T-cell (primary cell): ENCODE measurements at regions not wholly inside any gene's neighbourhood (a gene's known extent, or its start where the extent isn't known, plus 50 kb on each side); places are given as distances from the start of the nearest gene placed in this dataset.

Source experiments
- ATAC-seq, 4 experiments: fragments of 200-7000 bp in 3 of 4; fragments of 150-1000 bp in 1 of 4; cut with Tn5 transposase; replicated peaks in 1 of 4; 1 replicate in 3 of 4; 2 replicates in 1 of 4; pipeline ENCODE4 v1.10.0; 2021; ENCODE audit warnings: moderate library complexity in 3 of 4, mild to moderate bottlenecking in 2 of 4, moderate number of reproducible peaks in 1 of 4
- CTCF ChIA-PET, 2 donors: fragments of 300-600 bp; sonication (Branson Sonifier 250); formaldehyde crosslinking; loops; one replicate each; lab custom pipeline; 2022; ENCODE audit warnings: antibody characterized with exemption in 2 of 2; lab: Charles Lee
- POLR2A ChIA-PET, 2 donors: fragments of 300-600 bp; sonication (Branson Sonifier 250); formaldehyde crosslinking; loops; one replicate each; lab custom pipeline; 2022; ENCODE audit warnings: antibody characterized with exemption in 2 of 2; lab: Charles Lee
- DNase-seq, 35 experiments: peaks; one replicate each; pipeline versions ENCODE4 v3.0.0 to v3.0.0-alpha.2; 2013 to 2023
- H3K27ac ChIP-seq: one replicate; pipeline ENCODE4 v1.5.1; 2013; ENCODE audit warnings: low read length
- H3K27me3 ChIP-seq, 2 experiments: replicated peaks in 1 of 2; 1 replicate in 1 of 2; 2 replicates in 1 of 2; pipeline versions ENCODE4 v1.6.1 to v1.7.0; 2013; ENCODE audit warnings: low read length in 1 of 2, mixed read lengths in 1 of 2; ENCODE audit not compliant: control insufficient read depth in 2 of 2, insufficient read depth in 2 of 2; ENCODE audit errors: extremely low read depth in 1 of 2
- H3K36me3 ChIP-seq, 2 donors: 1 replicate in 1 of 2; 2 replicates in 1 of 2; pipeline versions ENCODE4 v1.6.1 to v1.7.0; 2013; ENCODE audit warnings: low read length in 1 of 2; ENCODE audit not compliant: control insufficient read depth in 2 of 2, insufficient read depth in 1 of 2; ENCODE audit errors: extremely low read depth in 1 of 2
- H3K4me1 ChIP-seq, 2 experiments: 1 replicate in 1 of 2; 2 replicates in 1 of 2; pipeline versions ENCODE4 v1.6.1 to v1.7.0; 2013; ENCODE audit warnings: low read length in 2 of 2, mixed read lengths in 1 of 2; ENCODE audit not compliant: insufficient read depth in 2 of 2, control insufficient read depth in 1 of 2; ENCODE audit errors: extremely low read depth in 1 of 2
- H3K4me3 ChIP-seq, 2 donors: 1 replicate in 1 of 2; 2 replicates in 1 of 2; pipeline versions ENCODE4 v1.5.1 to v1.7.0; 2013; ENCODE audit warnings: mild to moderate bottlenecking in 2 of 2, low read length in 1 of 2, moderate library complexity in 1 of 2; ENCODE audit not compliant: control insufficient read depth in 1 of 2; ENCODE audit errors: extremely low read depth in 1 of 2
- H3K9me3 ChIP-seq: 2 replicates; pipeline ENCODE4 v1.7.0; 2013
- H3K27ac Mint-ChIP-seq, 2 donors: one replicate each; pipeline ENCODE4 v1.8.0; 2020 to 2021; ENCODE audit warnings: mild to moderate bottlenecking in 2 of 2, mixed read lengths in 2 of 2
- H3K27me3 Mint-ChIP-seq, 2 donors: one replicate each; pipeline ENCODE4 v1.8.0; 2021 to 2022; ENCODE audit warnings: mixed read lengths in 2 of 2
- H3K36me3 Mint-ChIP-seq: one replicate; pipeline ENCODE4 v1.8.0; 2021; ENCODE audit warnings: mixed read lengths
- H3K4me1 Mint-ChIP-seq, 3 donors: one replicate each; pipeline ENCODE4 v1.8.0; 2020 to 2022; ENCODE audit warnings: mixed read lengths in 3 of 3, mild to moderate bottlenecking in 1 of 3
- H3K4me3 Mint-ChIP-seq, 3 donors: one replicate each; pipeline ENCODE4 v1.8.0; 2020 to 2022; ENCODE audit warnings: mild to moderate bottlenecking in 3 of 3, mixed read lengths in 3 of 3, moderate library complexity in 3 of 3
- H3K9me3 Mint-ChIP-seq, 3 donors: one replicate each; pipeline ENCODE4 v1.8.0; 2020 to 2022; ENCODE audit warnings: mixed read lengths in 3 of 3
- WGBS: methylation state at CpG from one replicate; pipeline ENCODE4 v1.1.5; 2013; ENCODE audit warnings: missing lambda C conversion rate; ENCODE audit not compliant: insufficient coverage; 5-methylcytosine and 5-hydroxymethylcytosine counted together

DNA sequence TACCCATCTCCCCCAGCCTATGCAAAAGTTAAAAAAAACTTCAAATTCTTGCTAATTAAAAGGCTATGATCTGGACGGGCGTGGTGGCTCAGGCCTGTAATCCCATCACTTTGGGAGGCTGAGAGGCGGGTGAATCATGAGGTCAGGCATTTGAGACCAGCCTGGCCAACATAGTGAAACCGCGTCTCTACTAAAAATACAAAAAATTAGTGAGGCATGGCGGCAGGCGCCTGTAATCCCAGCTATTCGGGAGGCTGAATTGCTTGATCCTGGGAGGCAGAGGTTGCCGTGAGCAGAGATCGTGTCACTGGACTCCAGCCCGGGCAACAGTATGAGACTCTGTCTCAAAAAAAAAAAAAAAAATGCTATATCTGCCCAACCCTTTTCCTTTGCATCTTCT is 925.4 kb downstream of the GALC start:
- no peaks in the 10 kb centered on the region for H3K36me3 ChIP-seq
- no peak overlapping the region for H3K4me3 Mint-ChIP-seq
- H3K4me1 Mint-ChIP-seq, result no peaks in the 10 kb centered on the region
- WGBS, result 97% methylated on average over 9 of the region's 11 CpGs
- H3K36me3 Mint-ChIP-seq, result no peaks in the 10 kb centered on the region
- no peak overlapping the region for H3K4me3 ChIP-seq
- H3K27me3 ChIP-seq, result no peaks in the 10 kb centered on the region
- no peaks in the 10 kb centered on the region for H3K9me3 ChIP-seq
- no peaks in the 10 kb centered on the region for H3K27me3 Mint-ChIP-seq
- no peak for ATAC-seq
- ChIA-PET CTCF (no interaction called here), POLR2A (no interaction called here)
- H3K27ac ChIP-seq, result no peak overlapping the region
- no peak for DNase-seq
- peaks cover 4 to 13% (median 9%) of the 10 kb centered on the region in 3 donors for H3K9me3 Mint-ChIP-seq
- H3K27ac Mint-ChIP-seq, result no peak overlapping the region
- no peaks in the 10 kb centered on the region for H3K4me1 ChIP-seq

DNA sequence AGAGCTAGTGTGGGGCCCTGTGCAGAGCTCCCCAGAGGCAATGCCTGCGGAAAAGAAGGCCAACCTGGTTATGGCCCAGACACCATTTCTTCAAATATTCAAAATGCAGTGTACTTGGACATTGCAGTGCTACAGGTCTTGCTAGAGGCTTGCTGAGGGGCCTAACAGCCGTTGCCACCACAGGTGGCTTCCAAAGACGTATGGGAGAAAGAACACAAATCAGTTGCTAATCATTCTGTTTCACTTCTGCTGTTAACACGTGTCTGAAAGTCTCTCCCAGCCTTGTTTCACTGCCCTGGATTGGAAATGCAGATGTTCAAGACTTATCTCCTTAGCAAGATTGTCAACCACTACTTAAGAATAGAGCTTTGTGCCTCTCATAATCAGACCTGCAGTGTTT is 925.9 kb downstream of the GALC start:
- ChIA-PET POLR2A (no interaction called here), CTCF (no interaction called here)
- Histone ChIP-seq H3K36me3 (no peaks in the 10 kb centered on the region), H3K9me3 (no peaks in the 10 kb centered on the region), H3K4me3 (no peak overlapping the region), H3K4me1 (no peaks in the 10 kb centered on the region), H3K27ac (no peak overlapping the region), H3K27me3 (no peaks in the 10 kb centered on the region)
- ATAC-seq (no peak), DNase-seq (no peak)
- Mint-ChIP-seq H3K4me3 (no peak overlapping the region), H3K4me1 (no peaks in the 10 kb centered on the region), H3K9me3 (peaks cover 4 to 13% (median 11%) of the 10 kb centered on the region in 3 donors), H3K36me3 (no peaks in the 10 kb centered on the region), H3K27me3 (no peaks in the 10 kb centered on the region), H3K27ac (no peak overlapping the region)
- 52% methylated on average over 4 of the region's 4 CpGs for WGBS

DNA sequence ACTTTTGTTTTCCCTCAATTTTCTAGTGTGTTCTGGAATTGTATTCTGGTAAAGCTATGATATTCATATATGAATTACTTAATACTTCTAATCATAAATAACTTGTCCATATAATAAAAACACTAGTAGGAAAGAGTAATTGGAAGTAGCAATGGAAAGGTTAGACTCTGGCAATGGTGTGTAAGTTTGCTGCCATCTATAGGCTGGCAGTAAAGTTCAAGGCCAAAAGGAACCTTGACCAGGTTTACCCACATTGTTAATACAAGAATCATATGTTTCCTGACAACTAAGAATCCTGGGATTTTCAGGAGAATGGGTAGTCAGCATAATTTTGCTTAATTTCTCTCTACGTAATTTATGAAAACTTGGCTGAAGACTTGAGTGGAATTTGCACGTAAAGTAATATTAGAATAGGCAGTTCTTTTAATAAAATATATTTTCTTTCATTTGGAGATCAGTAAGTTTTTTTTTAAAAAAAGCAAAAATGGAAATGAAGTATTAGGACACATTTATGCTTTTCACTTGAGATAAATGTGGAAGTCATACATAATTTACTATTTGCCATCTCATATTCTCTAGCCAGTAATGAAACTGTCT is 926.7 kb downstream of the GALC start:
- CTCF ChIA-PET, result no interaction called here
- H3K9me3 Mint-ChIP-seq, result peaks cover 6 to 13% (median 11%) of the 10 kb centered on the region in 3 donors
- no peaks in the 10 kb centered on the region for H3K4me1 Mint-ChIP-seq

DNA sequence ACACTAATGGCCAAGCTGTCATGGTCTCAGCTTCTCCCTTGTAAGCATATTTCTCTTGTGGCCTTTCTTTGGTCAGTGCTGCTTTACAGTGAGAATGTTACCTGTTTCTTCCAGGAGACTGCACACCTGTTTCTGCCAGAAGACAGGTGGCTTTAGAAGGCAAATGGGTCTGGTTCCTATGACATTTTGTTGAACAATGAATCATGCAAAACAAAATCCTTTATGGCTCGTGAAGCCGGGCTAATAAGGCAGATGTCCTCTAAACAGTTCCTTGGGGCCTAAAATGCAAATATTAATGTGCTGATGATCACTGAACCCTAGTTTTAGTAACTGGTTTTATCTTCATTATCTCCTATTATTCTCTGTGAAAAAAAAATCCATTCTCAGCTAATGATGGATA is 927.6 kb downstream of the GALC start:
- ATAC-seq, result no peak
- Histone ChIP-seq H3K36me3 (no peaks in the 10 kb centered on the region), H3K27me3 (no peaks in the 10 kb centered on the region), H3K4me3 (no peak overlapping the region), H3K27ac (no peak overlapping the region), H3K4me1 (no peaks in the 10 kb centered on the region), H3K9me3 (no peaks in the 10 kb centered on the region)
- Mint-ChIP-seq H3K36me3 (no peaks in the 10 kb centered on the region), H3K4me1 (no peaks in the 10 kb centered on the region), H3K9me3 (peaks cover 7 to 18% (median 11%) of the 10 kb centered on the region in 3 donors), H3K27ac (no peak overlapping the region), H3K27me3 (no peaks in the 10 kb centered on the region), H3K4me3 (no peak overlapping the region)
- CTCF ChIA-PET, result no interaction called here
- DNase-seq, result no peak
- no CpG with 5 or more reads among the region's 2 CpGs for WGBS
- POLR2A ChIA-PET, result no interaction called here

More for the DNA sequence above, 926.7 kb downstream of the GALC start:
- POLR2A ChIA-PET, result no interaction called here
- Histone ChIP-seq H3K36me3 (no peaks in the 10 kb centered on the region), H3K4me3 (no peak overlapping the region), H3K27ac (no peak overlapping the region), H3K4me1 (no peaks in the 10 kb centered on the region), H3K27me3 (no peaks in the 10 kb centered on the region), H3K9me3 (no peaks in the 10 kb centered on the region)
- H3K27me3 Mint-ChIP-seq, result no peaks in the 10 kb centered on the region
- no peak for ATAC-seq
- H3K27ac Mint-ChIP-seq, result no peak overlapping the region
- WGBS, result no CpG with 5 or more reads among the region's 2 CpGs
- no peak for DNase-seq
- H3K36me3 Mint-ChIP-seq, result no peaks in the 10 kb centered on the region
- H3K4me3 Mint-ChIP-seq, result no peak overlapping the region

DNA sequence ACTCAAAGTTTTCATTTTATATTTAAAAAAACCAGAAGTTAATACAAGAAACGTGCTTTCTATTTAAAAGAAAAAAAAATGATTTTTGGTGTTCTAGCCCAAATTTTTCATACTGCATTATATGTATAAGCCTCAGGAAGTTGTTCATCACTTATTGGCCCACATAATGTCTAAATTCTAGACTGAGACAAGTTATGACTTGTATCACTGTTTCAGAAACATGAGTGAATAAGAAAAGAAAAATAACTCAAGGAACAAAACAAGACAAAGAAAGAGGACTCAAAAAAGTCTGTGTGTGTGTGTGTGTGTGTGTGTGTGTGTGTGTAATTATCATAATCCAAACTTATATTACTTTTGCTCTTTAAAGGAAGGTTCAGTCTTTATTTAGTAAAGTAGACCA is 929.8 kb downstream of the GALC start:
- Histone ChIP-seq H3K9me3 (no peaks in the 10 kb centered on the region), H3K27me3 (no peaks in the 10 kb centered on the region), H3K36me3 (no peaks in the 10 kb centered on the region), H3K4me1 (no peaks in the 10 kb centered on the region), H3K4me3 (no peak overlapping the region), H3K27ac (no peak overlapping the region)
- ATAC-seq, result no peak
- no peaks in the 10 kb centered on the region for H3K27me3 Mint-ChIP-seq
- H3K27ac Mint-ChIP-seq, result no peak overlapping the region
- no peak overlapping the region for H3K4me3 Mint-ChIP-seq
- CTCF ChIA-PET, result no interaction called here
- H3K36me3 Mint-ChIP-seq, result no peaks in the 10 kb centered on the region
- WGBS, result no CpG with 5 or more reads among the region's 1 CpG
- POLR2A ChIA-PET, result no interaction called here
- H3K4me1 Mint-ChIP-seq, result no peaks in the 10 kb centered on the region
- peaks cover 4 to 16% (median 10%) of the 10 kb centered on the region in 3 donors for H3K9me3 Mint-ChIP-seq
- no peak for DNase-seq

DNA sequence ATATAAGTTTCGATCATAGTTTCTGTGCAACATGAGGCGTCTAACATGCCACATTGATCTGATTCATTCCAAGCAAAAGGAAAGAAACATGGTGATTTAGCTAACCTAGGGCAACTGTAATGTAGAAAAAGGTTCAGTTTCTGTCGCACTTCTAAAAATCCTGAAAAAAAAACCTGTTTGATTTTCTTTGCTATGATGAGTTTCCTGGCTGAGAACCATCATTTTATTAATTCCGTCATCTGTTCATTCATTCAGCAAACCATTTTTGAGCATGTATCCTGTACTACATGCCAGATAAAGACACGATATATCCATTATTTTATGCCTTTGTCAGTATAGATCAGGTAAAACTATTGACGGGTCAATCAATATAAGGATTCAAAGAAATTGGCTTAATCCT is 932.6 kb downstream of the GALC start:
- Mint-ChIP-seq H3K4me3 (no peak overlapping the region), H3K36me3 (no peaks in the 10 kb centered on the region), H3K27me3 (no peaks in the 10 kb centered on the region), H3K9me3 (peaks cover 4 to 17% (median 14%) of the 10 kb centered on the region in 3 donors), H3K27ac (no peak overlapping the region), H3K4me1 (no peaks in the 10 kb centered on the region)
- ATAC-seq (no peak), DNase-seq (no peak)
- WGBS, result 83% methylated on average over 2 of the region's 6 CpGs
- Histone ChIP-seq H3K9me3 (no peaks in the 10 kb centered on the region), H3K27ac (no peak overlapping the region), H3K27me3 (no peaks in the 10 kb centered on the region), H3K4me1 (no peaks in the 10 kb centered on the region), H3K36me3 (no peaks in the 10 kb centered on the region), H3K4me3 (no peak overlapping the region)
- POLR2A ChIA-PET, result no interaction called here
- CTCF ChIA-PET, result no interaction called here
